ENCODE measurements at regions not wholly inside any gene's neighbourhood (a gene's known extent, or its start where the extent isn't known, plus 50 kb on each side); places are given as distances from the start of the nearest gene placed in this dataset.

GRCh38 chrX:13266641-13267345 lies 53.1 kb downstream of the ATXN3L start:
- no peaks in the 10 kb centered on the region for H3K27me3 ChIP-seq (ENCODE audit: control insufficient read depth, insufficient read depth, low read length)
- DNase-seq: no peak
- no peak overlapping the region for H3K4me3 ChIP-seq (ENCODE audit: low read depth, low read length)
- Mint-ChIP-seq H3K36me3 (no peaks in the 10 kb centered on the region), H3K4me3 (no peak overlapping the region), H3K4me1 (peaks cover 0 to 9% (median 3%) of the 10 kb centered on the region in 4 donors), H3K9me3 (peaks cover 0 to under 1% (median 0%) of the 10 kb centered on the region in 7 donors), H3K27me3 (no peaks in the 10 kb centered on the region), H3K27ac (no peak overlapping the region)
- H3K9me3 ChIP-seq (ENCODE audit: control insufficient read depth in 2 of 2, low read length in 2 of 2): no peaks in the 10 kb centered on the region
- no peak for ATAC-seq (ENCODE audit: low read depth in 2 of 2)
- H3K4me1 ChIP-seq (ENCODE audit: control insufficient read depth, insufficient read depth, low read length, poor library complexity, severe bottlenecking): no peaks in the 10 kb centered on the region
- no peaks in the 10 kb centered on the region for H3K36me3 ChIP-seq (ENCODE audit: control insufficient read depth, insufficient read depth, low read length)
- H3K27ac ChIP-seq (ENCODE audit: insufficient read depth, low read length, poor library complexity, severe bottlenecking): no peak overlapping the region

GRCh38 chrX:13265549-13266132 lies 54.2 kb downstream of the ATXN3L start:
- Mint-ChIP-seq H3K4me3 (no peak overlapping the region), H3K27ac (no peak overlapping the region), H3K9me3 (peaks cover 0 to 2% (median 0%) of the 10 kb centered on the region in 7 donors), H3K27me3 (no peaks in the 10 kb centered on the region), H3K36me3 (no peaks in the 10 kb centered on the region), H3K4me1 (peaks cover 0 to 9% (median 3%) of the 10 kb centered on the region in 4 donors)
- Histone ChIP-seq H3K27ac (ENCODE audit: insufficient read depth, low read length, poor library complexity, severe bottlenecking) (no peak overlapping the region), H3K36me3 (ENCODE audit: control insufficient read depth, insufficient read depth, low read length) (no peaks in the 10 kb centered on the region), H3K27me3 (ENCODE audit: control insufficient read depth, insufficient read depth, low read length) (no peaks in the 10 kb centered on the region), H3K9me3 (ENCODE audit: control insufficient read depth in 2 of 2, low read length in 2 of 2) (no peaks in the 10 kb centered on the region), H3K4me3 (ENCODE audit: low read depth, low read length) (no peak overlapping the region), H3K4me1 (ENCODE audit: control insufficient read depth, insufficient read depth, low read length, poor library complexity, severe bottlenecking) (no peaks in the 10 kb centered on the region)
- no peak for DNase-seq
- no peak for ATAC-seq (ENCODE audit: low read depth in 2 of 2)

- no peak overlapping the region for H3K27ac ChIP-seq (ENCODE audit: insufficient read depth, low read length, poor library complexity, severe bottlenecking)
- no peaks in the 10 kb centered on the region for H3K27me3 ChIP-seq (ENCODE audit: control insufficient read depth, insufficient read depth, low read length)
- H3K9me3 ChIP-seq (ENCODE audit: control insufficient read depth in 2 of 2, low read length in 2 of 2): no peaks in the 10 kb centered on the region
- Mint-ChIP-seq H3K36me3 (no peaks in the 10 kb centered on the region), H3K9me3 (peaks cover 0 to 2% (median 0%) of the 10 kb centered on the region in 7 donors), H3K4me3 (no peak overlapping the region), H3K27me3 (no peaks in the 10 kb centered on the region), H3K27ac (no peak overlapping the region), H3K4me1 (peaks cover 0 to 12% (median 3%) of the 10 kb centered on the region in 4 donors)
- no peak for ATAC-seq (ENCODE audit: low read depth in 2 of 2)
- H3K36me3 ChIP-seq (ENCODE audit: control insufficient read depth, insufficient read depth, low read length): no peaks in the 10 kb centered on the region
- H3K4me1 ChIP-seq (ENCODE audit: control insufficient read depth, insufficient read depth, low read length, poor library complexity, severe bottlenecking): no peaks in the 10 kb centered on the region
- no peak for DNase-seq
- H3K4me3 ChIP-seq (ENCODE audit: low read depth, low read length): no peak overlapping the region
These were observed 54.7 kb downstream of the ATXN3L start for GRCh38 chrX:13265111-13265510.

- Histone ChIP-seq H3K27me3 (ENCODE audit: control insufficient read depth, insufficient read depth, low read length) (no peaks in the 10 kb centered on the region), H3K27ac (ENCODE audit: insufficient read depth, low read length, poor library complexity, severe bottlenecking) (no peak overlapping the region), H3K9me3 (ENCODE audit: control insufficient read depth in 2 of 2, low read length in 2 of 2) (no peaks in the 10 kb centered on the region), H3K4me3 (ENCODE audit: low read depth, low read length) (no peak overlapping the region), H3K4me1 (ENCODE audit: control insufficient read depth, insufficient read depth, low read length, poor library complexity, severe bottlenecking) (no peaks in the 10 kb centered on the region), H3K36me3 (ENCODE audit: control insufficient read depth, insufficient read depth, low read length) (no peaks in the 10 kb centered on the region)
- H3K9me3 Mint-ChIP-seq: peaks cover 0 to 2% (median 0%) of the 10 kb centered on the region in 7 donors
- no peak overlapping the region for H3K4me3 Mint-ChIP-seq
- H3K36me3 Mint-ChIP-seq: no peaks in the 10 kb centered on the region
- no peak for DNase-seq
- no peaks in the 10 kb centered on the region for H3K27me3 Mint-ChIP-seq
- no peak for ATAC-seq (ENCODE audit: low read depth in 2 of 2)
- H3K27ac Mint-ChIP-seq: peak overlapping the region in 1 of 3 donors; percentile 26
- H3K4me1 Mint-ChIP-seq: peaks cover 0 to 12% (median 3%) of the 10 kb centered on the region in 4 donors
These were observed 56.1 kb downstream of the ATXN3L start for GRCh38 chrX:13263560-13264251.

GRCh38 chrX:13261348-13261747 lies 58.5 kb downstream of the ATXN3L start:
- Histone ChIP-seq H3K4me1 (ENCODE audit: control insufficient read depth, insufficient read depth, low read length, poor library complexity, severe bottlenecking) (no peaks in the 10 kb centered on the region), H3K27me3 (ENCODE audit: control insufficient read depth, insufficient read depth, low read length) (no peaks in the 10 kb centered on the region), H3K4me3 (ENCODE audit: low read depth, low read length) (no peak overlapping the region), H3K9me3 (ENCODE audit: control insufficient read depth in 2 of 2, low read length in 2 of 2) (no peaks in the 10 kb centered on the region), H3K36me3 (ENCODE audit: control insufficient read depth, insufficient read depth, low read length) (no peaks in the 10 kb centered on the region), H3K27ac (ENCODE audit: insufficient read depth, low read length, poor library complexity, severe bottlenecking) (no peak overlapping the region)
- DNase-seq: no peak
- Mint-ChIP-seq H3K4me1 (peaks cover 4 to 16% (median 8%) of the 10 kb centered on the region in 4 donors), H3K9me3 (peaks cover 0 to 2% (median 0%) of the 10 kb centered on the region in 7 donors), H3K4me3 (no peak overlapping the region), H3K36me3 (no peaks in the 10 kb centered on the region), H3K27ac (no peak overlapping the region), H3K27me3 (no peaks in the 10 kb centered on the region)
- no peak for ATAC-seq (ENCODE audit: low read depth in 2 of 2)

GRCh38 chrX:13260598-13260997 lies 59.3 kb downstream of the ATXN3L start:
- no peaks in the 10 kb centered on the region for H3K36me3 Mint-ChIP-seq
- Histone ChIP-seq H3K36me3 (ENCODE audit: control insufficient read depth, insufficient read depth, low read length) (no peaks in the 10 kb centered on the region), H3K27ac (ENCODE audit: insufficient read depth, low read length, poor library complexity, severe bottlenecking) (no peak overlapping the region), H3K4me3 (ENCODE audit: low read depth, low read length) (no peak overlapping the region), H3K9me3 (ENCODE audit: control insufficient read depth in 2 of 2, low read length in 2 of 2) (no peaks in the 10 kb centered on the region), H3K27me3 (ENCODE audit: control insufficient read depth, insufficient read depth, low read length) (no peaks in the 10 kb centered on the region), H3K4me1 (ENCODE audit: control insufficient read depth, insufficient read depth, low read length, poor library complexity, severe bottlenecking) (no peaks in the 10 kb centered on the region)
- no peak for DNase-seq
- H3K4me1 Mint-ChIP-seq: peaks cover 4 to 16% (median 8%) of the 10 kb centered on the region in 4 donors
- H3K27ac Mint-ChIP-seq: peak overlapping the region in 1 of 3 donors; percentile 52
- no peak overlapping the region for H3K4me3 Mint-ChIP-seq
- no peak for ATAC-seq (ENCODE audit: low read depth in 2 of 2)
- H3K27me3 Mint-ChIP-seq: no peaks in the 10 kb centered on the region
- peaks cover 0 to 2% (median 0%) of the 10 kb centered on the region in 7 donors for H3K9me3 Mint-ChIP-seq

GRCh38 chrX:13258725-13259124 lies 61.1 kb downstream of the ATXN3L start:
- no peaks in the 10 kb centered on the region for H3K4me1 ChIP-seq (ENCODE audit: control insufficient read depth, insufficient read depth, low read length, poor library complexity, severe bottlenecking)

More at GRCh38 chrX:13258725-13259124, 61.1 kb downstream of the ATXN3L start:
- H3K36me3 Mint-ChIP-seq: no peaks in the 10 kb centered on the region
- peaks cover 0 to 3% (median 0%) of the 10 kb centered on the region in 7 donors for H3K9me3 Mint-ChIP-seq
- H3K27ac Mint-ChIP-seq: no peak overlapping the region
- no peak overlapping the region for H3K27ac ChIP-seq (ENCODE audit: insufficient read depth, low read length, poor library complexity, severe bottlenecking)
- H3K4me3 ChIP-seq (ENCODE audit: low read depth, low read length): no peak overlapping the region
- no peak for DNase-seq
- H3K27me3 Mint-ChIP-seq: no peaks in the 10 kb centered on the region
- H3K9me3 ChIP-seq (ENCODE audit: control insufficient read depth in 2 of 2, low read length in 2 of 2): no peaks in the 10 kb centered on the region
- H3K4me3 Mint-ChIP-seq: no peak overlapping the region
- H3K4me1 Mint-ChIP-seq: peaks cover 4 to 20% (median 12%) of the 10 kb centered on the region in 4 donors
- ATAC-seq (ENCODE audit: low read depth in 2 of 2): no peak
- H3K27me3 ChIP-seq (ENCODE audit: control insufficient read depth, insufficient read depth, low read length): no peaks in the 10 kb centered on the region
- no peaks in the 10 kb centered on the region for H3K36me3 ChIP-seq (ENCODE audit: control insufficient read depth, insufficient read depth, low read length)

Data from CD4-positive, CD25-positive, alpha-beta regulatory T cell (primary cell).